ENCODE measurements at regions not wholly inside any gene's neighbourhood (a gene's known extent, or its start where the extent isn't known, plus 50 kb on each side); places are given as distances from the start of the nearest gene placed in this dataset.
"Not testable (repeated sequence)": the region's sequence is repeated elsewhere in the genome, so short reads cannot be mapped to it uniquely, and the experiment has no call there.

- TF ChIP-seq EZH2 (IDR thresholded peaks at IDR 0.05; ENCODE audit: borderline replicate concordance, low read length): not testable (repeated sequence)
- TF ChIP-seq, protein P1, sequence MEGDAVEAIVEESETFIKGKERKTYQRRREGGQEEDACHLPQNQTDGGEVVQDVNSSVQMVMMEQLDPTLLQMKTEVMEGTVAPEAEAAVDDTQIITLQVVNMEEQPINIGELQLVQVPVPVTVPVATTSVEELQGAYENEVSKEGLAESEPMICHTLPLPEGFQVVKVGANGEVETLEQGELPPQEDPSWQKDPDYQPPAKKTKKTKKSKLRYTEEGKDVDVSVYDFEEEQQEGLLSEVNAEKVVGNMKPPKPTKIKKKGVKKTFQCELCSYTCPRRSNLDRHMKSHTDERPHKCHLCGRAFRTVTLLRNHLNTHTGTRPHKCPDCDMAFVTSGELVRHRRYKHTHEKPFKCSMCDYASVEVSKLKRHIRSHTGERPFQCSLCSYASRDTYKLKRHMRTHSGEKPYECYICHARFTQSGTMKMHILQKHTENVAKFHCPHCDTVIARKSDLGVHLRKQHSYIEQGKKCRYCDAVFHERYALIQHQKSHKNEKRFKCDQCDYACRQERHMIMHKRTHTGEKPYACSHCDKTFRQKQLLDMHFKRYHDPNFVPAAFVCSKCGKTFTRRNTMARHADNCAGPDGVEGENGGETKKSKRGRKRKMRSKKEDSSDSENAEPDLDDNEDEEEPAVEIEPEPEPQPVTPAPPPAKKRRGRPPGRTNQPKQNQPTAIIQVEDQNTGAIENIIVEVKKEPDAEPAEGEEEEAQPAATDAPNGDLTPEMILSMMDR (IDR thresholded peaks at IDR 0.05; ENCODE audit: low read length): not testable (repeated sequence)
Observed at GRCh38 chr15:20227119-20227853, 314.3 kb downstream of the GOLGA6L6 start.
